Stimulated activated CD4-positive, alpha-beta T cell treated with anti-CD3 and anti-CD28 coated beads, Interleukin-2, amount 100 ng/mL, for 4 hours (primary cell): ENCODE measurements at regions not wholly inside any gene's neighbourhood (a gene's known extent, or its start where the extent isn't known, plus 50 kb on each side); places are given as distances from the start of the nearest gene placed in this dataset.

Experiments used
- DNase-seq: peaks from one replicate; pipeline ENCODE4 v3.0.0-alpha.2; 2020; ENCODE audit warnings: low read depth

GRCh38 chr7:106808967-106809635 lies 56.0 kb upstream of the PIK3CG start:
- DNase-seq = no peak

DNA sequence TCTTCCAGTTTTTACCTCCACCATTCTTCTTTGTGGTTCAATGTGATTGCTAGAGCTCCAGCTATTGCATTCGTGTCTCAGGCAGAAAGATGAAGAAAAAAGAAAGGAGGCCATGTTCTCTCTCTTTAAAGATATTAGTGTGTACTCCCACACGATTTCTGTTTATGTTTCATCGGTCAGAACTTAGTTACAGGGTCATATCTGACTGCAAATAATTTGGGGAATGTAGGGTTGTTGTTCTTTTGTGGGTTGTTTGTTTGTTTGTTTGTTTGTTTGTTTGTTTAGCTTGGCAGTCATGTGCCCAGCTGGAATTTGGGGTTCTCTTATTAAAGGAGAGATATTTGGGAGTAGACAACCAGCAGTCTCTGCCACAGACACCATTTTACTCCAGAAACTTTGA lies 53.6 kb upstream of the PIK3CG start:
- DNase-seq = no peak

DNA sequence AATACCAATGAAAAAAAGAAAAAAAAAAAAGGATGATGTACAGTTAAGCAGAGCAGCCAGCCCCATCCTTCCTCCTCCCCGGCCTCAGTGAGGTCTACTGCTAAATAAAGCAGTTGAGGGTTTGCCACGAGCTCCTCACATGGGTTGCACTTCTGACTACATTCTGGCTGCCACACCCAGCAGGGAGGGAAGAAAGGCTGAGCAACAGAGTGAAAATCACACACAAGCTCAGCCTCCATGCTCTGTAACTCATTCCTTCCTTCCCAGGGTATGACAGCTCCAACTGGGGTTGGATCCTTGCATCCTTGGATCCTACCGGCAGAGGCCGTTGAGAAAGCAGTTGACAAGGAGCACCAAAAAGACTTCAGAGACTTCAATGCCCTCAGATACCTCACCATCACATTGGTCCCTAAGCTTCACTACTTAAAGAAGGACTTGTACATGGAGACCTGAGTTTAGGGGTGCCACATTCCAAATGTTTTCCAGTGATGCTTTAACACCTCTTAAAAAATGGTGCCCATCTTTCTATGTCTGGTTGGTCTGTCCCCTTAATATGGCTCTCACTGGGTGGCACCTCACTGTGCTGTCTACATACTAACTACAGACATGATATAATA lies 52.9 kb upstream of the PIK3CG start:
- DNase-seq = no peak

- no peak for DNase-seq
Observed at GRCh38 chr7:106813705-106814305, 51.3 kb upstream of the PIK3CG start.

- no peak for DNase-seq
Observed at GRCh38 chr7:106814887-106815286, 50.2 kb upstream of the PIK3CG start.
